Central memory CD8-positive, alpha-beta T cell (primary cell): ENCODE measurements at regions not wholly inside any gene's neighbourhood (a gene's known extent, or its start where the extent isn't known, plus 50 kb on each side); places are given as distances from the start of the nearest gene placed in this dataset.
A peak's percentile ranks its signal among the peaks of the same experiment; 100 is the strongest.

ENCODE experiments used
- ATAC-seq: fragments of 150-1000 bp; cut with Tn5 transposase; replicated peaks from 2 replicates; pipeline ENCODE4 v1.10.0; 2022; ENCODE audit warnings: mild to moderate bottlenecking, moderate FRiP score, moderate number of reproducible peaks; ENCODE audit not compliant: poor library complexity, severe bottlenecking; ENCODE audit errors: extremely low read depth
- DNase-seq, 2 donors: peaks; one replicate each; pipeline ENCODE4 v3.0.0; 2021; ENCODE audit warnings: low spot score in 2 of 2
- H3K27ac Mint-ChIP-seq: one replicate; pipeline ENCODE4 v1.8.0; 2022; ENCODE audit warnings: low read depth, mild to moderate bottlenecking, moderate library complexity, mixed read lengths
- H3K27me3 Mint-ChIP-seq: one replicate; pipeline ENCODE4 v1.8.0; 2022; ENCODE audit warnings: mixed read lengths
- H3K36me3 Mint-ChIP-seq: one replicate; pipeline ENCODE4 v1.8.0; 2022; ENCODE audit warnings: mild to moderate bottlenecking, moderate library complexity, mixed read lengths; ENCODE audit not compliant: insufficient read depth
- H3K4me1 Mint-ChIP-seq: one replicate; pipeline ENCODE4 v1.8.0; 2022; ENCODE audit warnings: mixed read lengths
- H3K4me3 Mint-ChIP-seq: one replicate; pipeline ENCODE4 v1.8.0; 2022; ENCODE audit warnings: mild to moderate bottlenecking, moderate library complexity, mixed read lengths
- H3K9me3 Mint-ChIP-seq: one replicate; pipeline ENCODE4 v1.8.0; 2022; ENCODE audit warnings: mixed read lengths

DNA sequence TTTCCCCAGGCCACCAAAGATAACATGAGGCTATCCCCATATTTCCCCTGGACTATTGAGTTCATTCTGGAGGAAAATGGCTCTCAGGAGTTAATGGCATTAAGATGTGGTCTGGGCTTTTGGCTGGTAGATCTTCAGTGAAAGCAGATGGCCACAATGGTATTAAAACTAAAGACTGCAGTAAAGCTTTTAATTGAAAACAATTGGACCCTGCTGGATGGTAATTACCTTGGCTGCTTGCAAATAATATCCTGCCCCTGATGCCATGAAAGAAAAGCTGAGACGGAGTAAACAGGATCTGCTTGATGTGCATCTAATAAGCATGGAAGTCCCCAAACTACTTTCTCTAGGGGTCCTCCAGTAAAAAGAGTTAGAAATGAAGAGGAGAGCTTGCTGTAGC is 255.8 kb downstream of the QKI start:
- Mint-ChIP-seq H3K4me3 (no peak overlapping the region), H3K36me3 (no peaks in the 10 kb centered on the region), H3K9me3 (no peaks in the 10 kb centered on the region), H3K27me3 (no peaks in the 10 kb centered on the region), H3K27ac (no peak overlapping the region), H3K4me1 (peaks cover 13% of the 10 kb centered on the region)
- ATAC-seq: no peak
- no peak for DNase-seq

DNA sequence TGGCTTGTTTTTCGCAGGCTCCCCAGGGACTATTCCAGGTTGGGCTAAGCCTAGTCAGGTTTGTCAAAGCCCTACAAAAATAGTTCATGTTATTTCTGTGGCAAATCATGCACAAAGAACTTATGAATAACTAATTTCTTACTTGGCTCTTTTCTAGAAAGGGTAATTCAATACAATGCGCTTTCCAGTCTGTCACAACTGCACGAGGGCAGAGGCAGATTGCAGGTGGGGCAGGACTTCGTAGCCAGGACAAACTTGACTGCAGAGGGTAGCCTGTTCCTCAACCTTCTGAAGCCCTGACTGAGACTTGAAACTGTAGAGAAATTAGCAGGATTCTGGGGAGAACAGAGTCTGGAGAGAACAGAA is 253.5 kb downstream of the QKI start:
- no peak overlapping the region for H3K27ac Mint-ChIP-seq
- no peak for ATAC-seq

DNA sequence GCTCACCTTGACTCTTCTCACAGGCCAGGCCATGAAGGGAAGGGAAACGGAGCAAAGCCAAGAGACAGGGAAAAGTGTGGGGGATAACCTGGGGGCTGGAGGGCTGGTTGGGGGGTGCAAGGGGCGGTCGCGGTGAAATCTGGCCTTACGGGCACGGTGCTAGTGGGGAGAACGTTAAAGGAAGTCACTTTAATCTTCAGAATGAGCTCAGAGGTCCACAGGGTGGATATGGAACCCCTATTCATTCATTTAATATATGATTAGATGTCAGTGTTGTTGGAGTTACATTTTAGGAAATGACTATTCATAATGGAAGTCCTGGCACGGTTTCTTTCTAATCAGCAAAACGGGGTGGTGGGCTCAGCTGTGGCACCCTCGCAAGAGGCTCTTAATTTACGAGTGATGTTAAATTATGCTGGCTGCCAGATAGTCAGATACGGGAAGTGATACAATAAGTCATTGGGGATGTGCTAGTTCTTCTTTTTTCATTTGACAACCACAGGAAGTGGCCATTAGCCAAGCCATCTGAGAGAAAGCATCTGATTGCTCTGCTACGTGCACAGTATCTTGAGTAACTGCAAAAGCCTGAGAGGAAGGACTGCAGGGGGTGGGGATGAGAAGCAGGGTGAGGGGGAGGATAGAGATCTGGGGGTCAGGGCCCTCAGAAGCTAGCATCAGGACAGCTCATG is 253.0 kb downstream of the QKI start:
- Mint-ChIP-seq H3K4me1 (peaks cover 13% of the 10 kb centered on the region), H3K9me3 (no peaks in the 10 kb centered on the region), H3K4me3 (peak overlapping the region; percentile 44), H3K36me3 (no peaks in the 10 kb centered on the region), H3K27me3 (no peaks in the 10 kb centered on the region), H3K27ac (no peak overlapping the region)
- DNase-seq (no peak), ATAC-seq (peak; percentile 81)

More for the DNA sequence above, 253.5 kb downstream of the QKI start:
- DNase-seq: no peak
- Mint-ChIP-seq H3K4me3 (no peak overlapping the region), H3K9me3 (no peaks in the 10 kb centered on the region), H3K27me3 (no peaks in the 10 kb centered on the region), H3K36me3 (no peaks in the 10 kb centered on the region), H3K4me1 (peaks cover 13% of the 10 kb centered on the region)

DNA sequence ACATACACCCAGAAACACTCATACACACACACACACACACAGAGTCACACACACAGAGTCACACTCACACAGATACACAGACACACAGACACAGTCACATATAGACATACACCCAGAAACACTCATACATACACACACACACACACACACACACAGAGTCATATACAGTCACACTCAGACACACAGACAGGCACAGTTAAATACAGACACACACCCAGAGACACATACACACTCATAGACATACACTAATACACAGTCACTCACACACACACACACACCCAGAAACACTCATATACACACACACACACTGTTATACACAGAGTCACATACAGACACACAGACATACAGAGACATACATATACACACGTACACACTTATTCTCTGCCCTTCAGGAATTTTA is 250.9 kb downstream of the QKI start:
- ATAC-seq (no peak), DNase-seq (no peak)
- peaks cover 11% of the 10 kb centered on the region for H3K27me3 Mint-ChIP-seq
- no peaks in the 10 kb centered on the region for H3K36me3 Mint-ChIP-seq
- H3K9me3 Mint-ChIP-seq: no peaks in the 10 kb centered on the region
- H3K4me3 Mint-ChIP-seq: no peak overlapping the region
- H3K27ac Mint-ChIP-seq: no peak overlapping the region
- peaks cover 19% of the 10 kb centered on the region for H3K4me1 Mint-ChIP-seq

DNA sequence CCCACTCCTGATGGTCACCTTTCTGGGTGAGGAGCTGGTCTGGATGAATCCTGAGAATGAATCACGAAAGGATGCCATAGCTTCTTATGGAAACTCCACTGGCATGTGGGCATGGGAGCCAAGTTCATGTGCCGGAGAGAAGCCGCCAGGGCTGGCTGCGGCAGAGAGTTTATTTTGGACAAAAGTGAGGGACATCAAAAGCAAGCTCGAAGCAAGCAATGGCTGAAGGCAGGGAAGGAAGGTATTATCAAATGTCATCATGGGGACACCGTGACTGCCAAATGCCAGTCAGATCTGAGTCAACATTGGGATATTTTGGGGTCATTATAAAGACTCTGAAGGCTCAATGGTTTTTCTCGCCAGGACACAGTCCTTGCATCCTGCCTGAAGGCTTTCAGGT is 249.1 kb downstream of the QKI start:
- no peaks in the 10 kb centered on the region for H3K9me3 Mint-ChIP-seq
- DNase-seq (no peak), ATAC-seq (no peak)
- peaks cover 28% of the 10 kb centered on the region for H3K27me3 Mint-ChIP-seq
- no peak overlapping the region for H3K27ac Mint-ChIP-seq
- no peaks in the 10 kb centered on the region for H3K36me3 Mint-ChIP-seq
- no peak overlapping the region for H3K4me3 Mint-ChIP-seq
- H3K4me1 Mint-ChIP-seq: peaks cover 19% of the 10 kb centered on the region

DNA sequence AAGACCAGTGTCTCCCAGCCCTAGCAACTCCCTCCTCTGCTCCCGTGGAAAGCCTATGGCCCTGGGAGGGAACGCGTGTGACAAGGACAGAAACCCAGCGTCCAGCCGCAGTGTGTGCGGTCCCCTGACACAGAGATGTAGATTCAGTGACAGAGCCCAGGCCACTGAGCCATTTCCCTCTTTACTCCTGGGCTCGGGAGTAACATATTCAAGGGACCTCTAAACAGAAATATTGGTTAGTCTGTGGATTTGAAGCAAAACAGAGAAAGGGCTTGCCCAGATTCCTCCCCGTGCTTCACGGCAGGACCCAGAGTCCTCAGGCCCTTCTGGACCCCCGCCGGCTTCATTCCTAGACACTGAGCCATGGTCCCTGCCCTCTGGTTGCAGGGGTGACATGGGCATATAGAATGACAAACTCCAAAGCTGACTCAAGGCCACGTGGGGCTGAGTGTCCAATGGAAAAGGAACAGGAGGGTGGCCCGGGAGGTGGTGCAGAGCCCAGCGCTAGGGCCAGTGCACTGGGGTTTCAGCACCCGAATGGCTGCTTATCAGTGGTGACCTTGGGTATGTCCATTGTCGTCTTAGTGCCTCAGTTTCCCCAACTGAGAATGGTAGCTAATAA is 248.2 kb downstream of the QKI start:
- Mint-ChIP-seq H3K9me3 (no peaks in the 10 kb centered on the region), H3K27ac (no peak overlapping the region), H3K4me1 (peaks cover 14% of the 10 kb centered on the region), H3K4me3 (no peak overlapping the region), H3K36me3 (no peaks in the 10 kb centered on the region), H3K27me3 (peaks cover 36% of the 10 kb centered on the region)
- DNase-seq: no peak
- no peak for ATAC-seq

DNA sequence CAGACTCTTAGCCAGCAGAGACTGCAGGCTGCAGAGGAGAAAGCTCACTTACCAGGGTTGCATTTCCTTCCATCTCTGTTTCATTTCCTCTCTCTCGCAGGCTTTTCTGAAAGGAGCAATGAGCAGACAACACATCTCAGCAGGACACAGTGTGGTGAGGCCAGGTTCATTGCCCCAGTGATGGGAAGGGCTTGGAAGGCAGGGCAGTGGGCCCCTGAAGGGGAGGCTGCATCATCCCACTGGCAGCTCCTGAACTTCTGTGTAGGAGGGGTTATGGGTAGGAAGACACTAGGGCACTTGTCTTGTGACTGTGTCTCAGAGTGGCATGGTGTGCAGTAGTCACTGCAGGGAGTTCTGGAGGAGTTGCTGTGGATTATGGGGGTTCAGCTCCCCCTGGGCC is 246.8 kb downstream of the QKI start:
- DNase-seq (no peak), ATAC-seq (no peak)
- no peak overlapping the region for H3K4me3 Mint-ChIP-seq
- peaks cover 6% of the 10 kb centered on the region for H3K4me1 Mint-ChIP-seq
- peaks cover 36% of the 10 kb centered on the region for H3K27me3 Mint-ChIP-seq
- no peaks in the 10 kb centered on the region for H3K36me3 Mint-ChIP-seq
- H3K9me3 Mint-ChIP-seq: no peaks in the 10 kb centered on the region
- no peak overlapping the region for H3K27ac Mint-ChIP-seq

DNA sequence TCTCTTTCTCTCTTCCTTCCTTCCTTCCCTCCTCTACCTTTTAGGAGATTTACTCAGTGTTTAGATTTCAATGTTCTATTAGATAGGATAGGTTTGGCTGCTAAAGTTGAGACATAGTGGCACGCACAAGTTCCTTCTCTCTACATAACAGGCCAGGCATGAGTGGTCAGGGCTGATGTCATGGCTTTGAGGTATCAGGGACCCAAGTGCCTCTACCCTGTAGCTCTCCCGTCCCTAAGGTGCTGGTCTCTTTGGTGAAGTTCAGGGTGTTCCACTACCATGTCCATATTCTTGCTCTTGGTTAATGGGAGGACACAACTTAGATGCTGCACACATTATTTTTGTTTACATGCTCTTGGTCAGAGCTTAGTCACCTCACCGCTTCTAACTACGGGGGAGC is 245.3 kb downstream of the QKI start:
- no peaks in the 10 kb centered on the region for H3K36me3 Mint-ChIP-seq
- DNase-seq (no peak), ATAC-seq (no peak)
- no peak overlapping the region for H3K27ac Mint-ChIP-seq
- peaks cover 36% of the 10 kb centered on the region for H3K27me3 Mint-ChIP-seq
- H3K4me1 Mint-ChIP-seq: peaks cover 6% of the 10 kb centered on the region
- no peak overlapping the region for H3K4me3 Mint-ChIP-seq
- no peaks in the 10 kb centered on the region for H3K9me3 Mint-ChIP-seq

DNA sequence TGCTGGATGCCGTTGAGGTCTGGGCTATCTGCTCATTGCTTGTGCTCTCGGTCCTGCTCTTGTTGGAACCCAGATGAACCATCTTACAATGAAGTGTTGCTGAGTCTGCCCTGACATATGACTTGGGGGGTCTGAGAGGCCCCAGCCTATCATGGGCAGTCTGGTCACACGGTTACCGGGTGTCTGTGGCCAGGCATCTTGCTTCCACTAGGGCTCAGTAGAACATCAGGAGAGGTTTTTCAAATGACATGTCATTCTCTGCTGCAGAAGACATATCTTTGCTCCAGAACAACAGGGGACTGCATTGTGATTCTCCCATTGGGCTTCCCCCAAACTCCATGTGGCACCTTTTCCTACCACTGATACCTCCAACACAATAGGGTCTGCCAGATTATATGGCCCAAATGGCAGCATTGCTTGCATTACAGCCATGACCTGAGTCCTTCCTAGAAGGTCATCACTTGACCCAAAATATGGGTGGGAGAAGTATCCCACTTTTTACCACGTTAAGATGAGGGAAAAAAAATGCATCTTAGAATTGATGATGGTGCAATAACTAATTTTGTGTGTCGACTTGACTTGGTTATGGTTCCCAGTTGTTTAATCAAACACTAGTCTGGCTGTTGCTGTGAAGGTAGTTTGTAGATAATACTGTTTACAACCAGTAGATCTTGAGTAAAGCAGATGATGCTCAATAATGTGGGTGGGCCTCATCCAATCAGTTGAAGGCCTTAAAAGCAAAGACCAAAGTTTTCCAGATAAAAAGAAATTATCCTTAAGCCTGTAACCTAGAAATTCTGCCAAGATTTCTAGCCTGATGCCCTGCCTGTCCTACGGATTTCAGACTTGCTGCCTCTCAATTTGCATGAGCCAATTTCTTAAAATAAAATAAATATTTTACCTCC is 241.0 kb downstream of the QKI start:
- H3K4me1 Mint-ChIP-seq: no peaks in the 10 kb centered on the region
- H3K27me3 Mint-ChIP-seq: peaks cover 25% of the 10 kb centered on the region
- no peaks in the 10 kb centered on the region for H3K36me3 Mint-ChIP-seq
- H3K27ac Mint-ChIP-seq: no peak overlapping the region
- H3K4me3 Mint-ChIP-seq: no peak overlapping the region
- no peak for ATAC-seq
- no peak for DNase-seq
- no peaks in the 10 kb centered on the region for H3K9me3 Mint-ChIP-seq

DNA sequence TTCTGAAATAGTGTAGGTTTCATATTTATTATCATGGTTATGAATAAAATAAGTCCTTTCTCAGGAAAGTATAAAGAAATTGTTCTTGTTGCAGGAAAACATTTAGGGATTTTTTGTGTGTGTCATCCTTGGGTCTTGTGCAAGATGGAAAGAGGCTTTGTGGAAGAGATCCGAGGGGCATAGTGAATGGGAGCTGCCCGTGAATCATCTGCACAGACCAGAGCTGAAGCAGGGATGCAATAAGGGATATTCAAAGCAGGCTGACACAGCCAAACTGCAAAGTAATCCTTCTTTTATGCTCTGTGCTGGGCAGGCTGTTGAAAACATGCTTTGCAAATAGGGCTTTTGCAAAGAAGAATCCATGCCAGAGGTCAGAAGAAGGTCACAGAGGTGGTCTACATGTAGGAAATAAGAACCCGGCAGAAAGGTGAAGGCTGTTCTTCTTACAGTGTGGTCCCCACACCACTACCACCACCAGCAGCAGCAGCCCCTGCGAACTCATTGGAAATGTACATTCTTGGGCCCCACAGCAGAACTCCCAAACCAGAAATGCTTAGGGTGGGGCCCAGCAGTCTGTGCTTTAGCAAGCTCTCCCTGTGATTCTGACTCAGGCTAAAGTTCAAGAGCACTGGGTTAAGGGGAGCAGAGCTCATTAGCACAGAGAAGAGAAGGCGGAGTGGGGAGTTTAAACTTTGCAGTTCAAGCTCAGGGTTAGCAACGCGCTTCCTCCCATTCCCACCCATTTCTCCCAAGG is 237.6 kb downstream of the QKI start:
- H3K27ac Mint-ChIP-seq: no peak overlapping the region
- H3K27me3 Mint-ChIP-seq: peaks cover 9% of the 10 kb centered on the region
- ATAC-seq: no peak
- no peak for DNase-seq
- H3K9me3 Mint-ChIP-seq: no peaks in the 10 kb centered on the region
- H3K36me3 Mint-ChIP-seq: no peaks in the 10 kb centered on the region
- H3K4me1 Mint-ChIP-seq: no peaks in the 10 kb centered on the region
- no peak overlapping the region for H3K4me3 Mint-ChIP-seq

DNA sequence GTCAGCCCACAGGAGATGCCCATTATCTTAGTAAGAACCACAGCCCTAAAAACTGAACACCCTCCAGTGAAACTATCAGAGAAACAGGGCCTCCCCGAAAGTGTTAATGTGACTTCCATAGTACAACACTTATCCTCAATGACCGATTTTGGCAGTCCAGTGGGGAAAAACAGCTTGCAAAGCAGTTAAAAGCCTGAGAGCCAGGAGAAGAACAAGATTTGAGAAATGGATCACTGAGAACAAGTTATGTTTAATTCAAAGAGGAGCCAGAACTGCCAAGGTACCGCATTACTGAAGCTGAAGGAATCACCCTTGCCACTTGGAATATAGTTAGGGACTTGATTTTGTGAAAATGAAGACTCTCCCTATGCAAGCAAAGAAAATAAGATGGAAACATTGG is 236.9 kb downstream of the QKI start:
- H3K9me3 Mint-ChIP-seq: no peaks in the 10 kb centered on the region
- no peak overlapping the region for H3K27ac Mint-ChIP-seq
- no peak for DNase-seq
- no peaks in the 10 kb centered on the region for H3K36me3 Mint-ChIP-seq
- H3K4me3 Mint-ChIP-seq: no peak overlapping the region
- H3K27me3 Mint-ChIP-seq: peaks cover 9% of the 10 kb centered on the region
- no peak for ATAC-seq
- no peaks in the 10 kb centered on the region for H3K4me1 Mint-ChIP-seq

DNA sequence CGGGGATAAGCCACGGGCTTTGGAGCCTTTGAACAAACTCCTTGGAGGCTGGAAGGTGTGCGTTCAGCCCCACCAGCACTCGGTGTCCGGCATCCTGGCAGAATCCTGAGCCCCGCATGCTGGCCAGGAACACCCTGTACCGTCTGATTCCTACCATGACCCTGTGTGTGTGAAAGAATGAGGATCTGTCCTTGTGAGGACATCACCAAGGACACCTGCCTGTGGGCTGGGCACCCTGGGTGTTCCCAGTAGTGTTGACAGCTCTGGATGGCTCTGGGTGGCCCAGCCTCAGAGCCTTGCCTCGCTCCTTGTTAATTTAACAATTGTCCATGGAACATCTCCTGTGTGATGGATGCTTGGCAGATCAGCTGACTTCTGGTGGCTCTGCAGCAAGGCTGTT is 234.3 kb downstream of the QKI start:
- ATAC-seq: no peak
- Mint-ChIP-seq H3K27ac (no peak overlapping the region), H3K9me3 (no peaks in the 10 kb centered on the region)

More for the DNA sequence above, 234.3 kb downstream of the QKI start:
- peaks cover 9% of the 10 kb centered on the region for H3K27me3 Mint-ChIP-seq
- H3K4me3 Mint-ChIP-seq: no peak overlapping the region
- H3K4me1 Mint-ChIP-seq: no peaks in the 10 kb centered on the region
- no peak for DNase-seq
- no peaks in the 10 kb centered on the region for H3K36me3 Mint-ChIP-seq
